HG03095 (cell line): ENCODE measurements at regions not wholly inside any gene's neighbourhood (a gene's known extent, or its start where the extent isn't known, plus 50 kb on each side); places are given as distances from the start of the nearest gene placed in this dataset.

Experiments used
- ATAC-seq: cut with Tn5 transposase; IDR thresholded peaks from one replicate; pipeline ENCODE4 v1.9.1; 2021; ENCODE audit warnings: moderate library complexity; ENCODE audit not compliant: unreplicated experiment

GRCh38 chr11:36719358-36720107 lies 121.5 kb upstream of the RAG2 start:
- ATAC-seq: no peak

DNA sequence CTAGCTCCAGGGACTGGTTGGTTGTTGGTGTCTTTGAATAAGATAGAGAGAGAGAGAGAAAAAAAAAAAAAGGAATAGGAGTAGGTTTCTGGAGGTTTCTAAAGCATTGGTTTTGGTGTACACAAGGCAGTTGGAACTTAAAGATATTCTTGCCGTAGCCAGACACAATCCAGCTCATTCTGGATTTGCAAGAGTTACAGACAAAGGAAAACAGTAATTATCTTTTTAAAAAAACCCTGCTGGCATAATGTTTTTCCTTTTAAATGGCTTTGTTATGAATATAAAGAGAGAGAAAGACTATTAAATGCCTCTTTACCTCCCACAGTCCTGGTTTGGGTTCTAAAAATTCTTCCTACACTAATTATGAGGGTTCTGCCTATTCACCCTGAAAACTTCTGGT lies 120.4 kb upstream of the RAG2 start:
- ATAC-seq: no peak

- no peak for ATAC-seq
Measured at GRCh38 chr11:36713715-36714114, 115.7 kb upstream of the RAG2 start.

- no peak for ATAC-seq
Measured at GRCh38 chr11:36711104-36711825, 113.2 kb upstream of the RAG2 start.
